KMS-11 (cell line): ENCODE measurements at regions not wholly inside any gene's neighbourhood (a gene's known extent, or its start where the extent isn't known, plus 50 kb on each side); places are given as distances from the start of the nearest gene placed in this dataset.

Experiments used
- H2AFZ ChIP-seq: fragments of 200-600 bp; sonication (generic); 2 replicates; pipeline ENCODE4 v1.6.1; 2016; ENCODE audit warnings: antibody characterized with exemption, mixed run types, low read depth
- H3K27ac ChIP-seq: fragments of 200-600 bp; sonication (generic); 2 replicates; pipeline ENCODE4 v1.6.1; 2016; ENCODE audit warnings: mild to moderate bottlenecking, mixed run types
- H3K27me3 ChIP-seq: fragments of 200-600 bp; sonication (generic); 2 replicates; pipeline ENCODE4 v1.6.1; 2017; ENCODE audit warnings: mild to moderate bottlenecking, low read depth, mixed run types, moderate library complexity; ENCODE audit not compliant: insufficient read depth
- H3K36me3 ChIP-seq: fragments of 200-600 bp; sonication (generic); 2 replicates; pipeline ENCODE4 v1.6.1; 2017; ENCODE audit warnings: mild to moderate bottlenecking, mixed run types; ENCODE audit not compliant: insufficient read depth
- H3K4me1 ChIP-seq: fragments of 200-600 bp; sonication (generic); 2 replicates; pipeline ENCODE4 v1.6.1; 2016; ENCODE audit warnings: mild to moderate bottlenecking, low read depth, mixed run types; ENCODE audit not compliant: poor library complexity, severe bottlenecking
- H3K4me2 ChIP-seq: fragments of 200-600 bp; sonication (generic); 2 replicates; pipeline ENCODE4 v1.7.0; 2016; ENCODE audit warnings: mild to moderate bottlenecking, mixed run types
- H3K4me3 ChIP-seq: fragments of 200-600 bp; sonication (generic); IDR thresholded peaks from 2 replicates; pipeline ENCODE4 v1.6.1; 2017; ENCODE audit warnings: low read depth, low read length, mixed read lengths; ENCODE audit not compliant: insufficient read depth
- H3K79me2 ChIP-seq: fragments of 200-600 bp; sonication (generic); 2 replicates; pipeline ENCODE4 v1.6.1; 2016; ENCODE audit warnings: low read depth, mixed run types; ENCODE audit not compliant: insufficient read depth
- H3K9ac ChIP-seq: fragments of 200-600 bp; sonication (generic); 2 replicates; pipeline ENCODE4 v1.6.1; 2016; ENCODE audit warnings: mild to moderate bottlenecking, mixed run types
- H4K20me1 ChIP-seq: fragments of 200-600 bp; sonication (generic); 2 replicates; pipeline ENCODE4 v1.6.1; 2016; ENCODE audit warnings: mild to moderate bottlenecking, mixed run types; ENCODE audit not compliant: insufficient read depth
- TF ChIP-seq, protein P1 (sequence below): fragments of 200-600 bp; sonication (generic); conservative IDR thresholded peaks from 2 replicates; pipeline ENCODE4 v1.6.1; 2017; ENCODE audit warnings: low read depth, mild to moderate bottlenecking, antibody characterized with exemption, low read length, moderate library complexity, mixed read lengths

DNA sequence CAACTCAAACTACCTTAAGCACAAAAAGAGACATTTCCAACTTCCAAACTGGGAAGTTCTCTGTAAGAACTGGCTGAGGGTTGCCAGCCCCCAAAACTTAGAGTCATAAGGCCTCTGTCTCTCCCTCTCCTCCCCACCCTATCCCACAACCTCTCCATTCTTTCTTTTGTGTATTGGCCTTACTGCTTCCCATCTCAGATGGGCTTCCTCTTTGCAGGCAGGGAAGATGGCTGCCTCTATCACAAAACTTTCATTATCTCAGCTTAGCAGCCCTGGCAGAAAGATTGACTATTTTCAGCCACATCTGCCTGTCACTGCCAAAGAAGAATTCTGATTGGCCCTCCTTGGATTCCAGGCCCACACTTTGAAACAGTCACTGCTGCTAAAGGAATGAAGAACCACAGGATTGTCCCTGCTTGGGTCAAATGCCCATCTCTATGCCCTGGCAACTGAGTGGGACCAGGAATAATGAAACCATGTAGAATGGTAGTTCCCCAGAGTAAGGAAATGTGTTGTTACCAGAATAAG, 58.0 kb upstream of the PRKAR2B start:
- H3K27me3 ChIP-seq, result no peaks in the 10 kb centered on the region
- H3K4me1 ChIP-seq, result no peaks in the 10 kb centered on the region
- H3K4me2 ChIP-seq, result no peak overlapping the region
- TF ChIP-seq, protein P1, sequence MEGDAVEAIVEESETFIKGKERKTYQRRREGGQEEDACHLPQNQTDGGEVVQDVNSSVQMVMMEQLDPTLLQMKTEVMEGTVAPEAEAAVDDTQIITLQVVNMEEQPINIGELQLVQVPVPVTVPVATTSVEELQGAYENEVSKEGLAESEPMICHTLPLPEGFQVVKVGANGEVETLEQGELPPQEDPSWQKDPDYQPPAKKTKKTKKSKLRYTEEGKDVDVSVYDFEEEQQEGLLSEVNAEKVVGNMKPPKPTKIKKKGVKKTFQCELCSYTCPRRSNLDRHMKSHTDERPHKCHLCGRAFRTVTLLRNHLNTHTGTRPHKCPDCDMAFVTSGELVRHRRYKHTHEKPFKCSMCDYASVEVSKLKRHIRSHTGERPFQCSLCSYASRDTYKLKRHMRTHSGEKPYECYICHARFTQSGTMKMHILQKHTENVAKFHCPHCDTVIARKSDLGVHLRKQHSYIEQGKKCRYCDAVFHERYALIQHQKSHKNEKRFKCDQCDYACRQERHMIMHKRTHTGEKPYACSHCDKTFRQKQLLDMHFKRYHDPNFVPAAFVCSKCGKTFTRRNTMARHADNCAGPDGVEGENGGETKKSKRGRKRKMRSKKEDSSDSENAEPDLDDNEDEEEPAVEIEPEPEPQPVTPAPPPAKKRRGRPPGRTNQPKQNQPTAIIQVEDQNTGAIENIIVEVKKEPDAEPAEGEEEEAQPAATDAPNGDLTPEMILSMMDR, result no peak
- H3K9ac ChIP-seq, result no peak overlapping the region
- no peaks in the 10 kb centered on the region for H4K20me1 ChIP-seq
- H3K4me3 ChIP-seq, result no peak overlapping the region
- no peak overlapping the region for H2AFZ ChIP-seq
- H3K36me3 ChIP-seq, result no peaks in the 10 kb centered on the region
- no peaks in the 10 kb centered on the region for H3K79me2 ChIP-seq
- no peak overlapping the region for H3K27ac ChIP-seq

DNA sequence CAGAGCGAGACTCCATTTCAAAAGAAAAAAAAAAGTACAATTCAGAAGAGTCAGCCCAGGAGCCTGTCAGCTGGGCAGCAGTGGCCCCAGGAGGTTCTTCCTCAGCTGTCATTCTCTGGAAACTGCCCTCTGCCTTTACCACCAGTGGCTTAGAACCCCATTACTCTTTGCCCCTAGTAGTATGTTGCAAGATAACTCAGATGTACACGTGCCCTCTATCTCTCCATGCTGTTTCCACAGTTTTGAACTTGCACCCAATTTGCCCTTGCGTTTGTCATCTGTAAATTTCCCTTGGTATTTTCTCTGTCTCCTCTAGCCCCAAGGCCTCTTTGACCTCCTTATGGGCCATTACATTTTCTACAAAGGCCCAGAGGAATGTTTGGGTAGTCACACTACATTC, 56.7 kb upstream of the PRKAR2B start:
- Histone ChIP-seq H3K27ac (no peak overlapping the region), H3K4me3 (no peak overlapping the region), H3K36me3 (no peaks in the 10 kb centered on the region), H3K4me1 (no peaks in the 10 kb centered on the region), H2AFZ (no peak overlapping the region), H3K27me3 (no peaks in the 10 kb centered on the region), H4K20me1 (no peaks in the 10 kb centered on the region), H3K79me2 (no peaks in the 10 kb centered on the region), H3K4me2 (no peak overlapping the region), H3K9ac (no peak overlapping the region)
- TF ChIP-seq, protein P1, result no peak

DNA sequence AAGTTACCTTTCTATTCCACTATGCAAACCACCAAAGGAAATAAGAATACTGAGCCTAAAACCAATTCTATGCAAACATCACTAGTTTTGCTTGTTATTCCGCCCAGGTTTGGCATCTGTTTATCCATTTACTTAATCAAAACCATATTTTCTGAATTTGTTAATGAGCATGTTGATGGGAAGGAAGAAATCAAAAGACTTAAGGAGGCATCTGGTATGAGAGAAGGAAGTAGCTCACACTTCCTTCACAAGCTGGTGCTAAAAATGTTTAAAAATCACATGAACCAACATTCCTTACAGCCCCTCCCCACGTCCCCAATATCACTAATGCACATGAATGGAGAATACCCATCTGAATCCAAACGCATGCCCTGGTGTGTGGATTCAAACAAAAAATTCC, 52.0 kb upstream of the PRKAR2B start:
- Histone ChIP-seq H3K27ac (no peak overlapping the region), H3K9ac (no peak overlapping the region), H3K4me3 (no peak overlapping the region), H2AFZ (no peak overlapping the region), H3K79me2 (no peaks in the 10 kb centered on the region), H3K36me3 (no peaks in the 10 kb centered on the region), H3K27me3 (no peaks in the 10 kb centered on the region), H3K4me1 (peaks cover 4% of the 10 kb centered on the region), H3K4me2 (no peak overlapping the region), H4K20me1 (no peaks in the 10 kb centered on the region)
- TF ChIP-seq, protein P1, result no peak
